ENCODE measurements at regions not wholly inside any gene's neighbourhood (a gene's known extent, or its start where the extent isn't known, plus 50 kb on each side); places are given as distances from the start of the nearest gene placed in this dataset.

- Histone ChIP-seq H3K27me3 (ENCODE audit: control insufficient read depth, insufficient read depth, low read length) (no peaks in the 10 kb centered on the region), H3K9me3 (ENCODE audit: control insufficient read depth, insufficient read depth, low read length) (no peaks in the 10 kb centered on the region), H3K27ac (ENCODE audit: low read depth, low read length) (no peak overlapping the region), H3K9ac (ENCODE audit: low read depth, low read length) (no peak overlapping the region), H3K4me3 (ENCODE audit: low read depth, low read length) (no peak overlapping the region), H3K36me3 (ENCODE audit: control insufficient read depth, insufficient read depth, low read length) (no peaks in the 10 kb centered on the region), H3K4me1 (ENCODE audit: control insufficient read depth, insufficient read depth, low read length) (no peaks in the 10 kb centered on the region)
Measured at GRCh38 chr2:21803550-21803949, 679.8 kb downstream of the TDRD15 start.

DNA sequence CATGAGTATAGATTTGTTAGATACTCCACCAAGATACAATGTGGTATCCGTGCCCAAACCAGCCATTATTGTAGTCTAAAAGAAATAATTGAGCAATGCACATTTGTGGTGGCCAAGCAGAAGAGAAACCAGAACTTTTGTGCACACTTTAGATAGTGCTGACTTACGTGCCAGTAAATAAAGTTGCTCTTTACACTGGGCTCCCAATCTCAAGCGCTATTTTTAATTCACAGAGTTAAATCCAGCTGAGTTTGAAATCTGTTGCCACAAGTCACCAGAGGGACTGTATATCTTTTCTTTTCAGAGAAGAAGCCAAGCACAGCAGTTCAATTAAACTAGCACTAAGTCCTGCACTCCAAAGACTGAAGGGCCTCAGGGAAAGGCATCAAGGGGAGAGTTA lies 680.4 kb downstream of the TDRD15 start:
- H3K27ac ChIP-seq (ENCODE audit: low read depth, low read length), result no peak overlapping the region
- H3K9me3 ChIP-seq (ENCODE audit: control insufficient read depth, insufficient read depth, low read length), result no peaks in the 10 kb centered on the region

DNA sequence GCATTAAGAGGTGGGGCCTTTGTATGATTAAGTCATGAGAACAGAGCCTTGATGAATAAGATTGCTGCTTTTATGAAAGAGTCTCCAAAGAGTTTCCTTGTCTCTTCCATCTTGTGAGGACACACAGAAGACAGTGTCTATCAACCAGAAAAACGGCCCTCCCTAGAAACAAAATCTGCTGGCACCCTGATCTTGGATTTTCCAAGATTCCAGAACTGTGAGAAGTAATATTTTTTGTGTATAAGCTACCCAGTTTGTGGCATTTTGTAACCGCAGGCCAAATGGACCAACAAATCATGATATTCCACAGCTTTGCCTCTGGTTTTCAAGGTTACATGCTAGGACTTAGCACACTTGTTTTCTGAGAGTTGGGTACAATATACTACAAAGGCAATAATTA lies 687.8 kb downstream of the TDRD15 start:
- no peak overlapping the region for H3K4me3 ChIP-seq (ENCODE audit: low read depth, low read length)
- no peak overlapping the region for H3K9ac ChIP-seq (ENCODE audit: low read depth, low read length)
- H3K27me3 ChIP-seq (ENCODE audit: control insufficient read depth, insufficient read depth, low read length), result no peaks in the 10 kb centered on the region

More for the DNA sequence above, 680.4 kb downstream of the TDRD15 start:
- no peak overlapping the region for H3K9ac ChIP-seq (ENCODE audit: low read depth, low read length)
- H3K4me1 ChIP-seq (ENCODE audit: control insufficient read depth, insufficient read depth, low read length), result no peaks in the 10 kb centered on the region
- H3K27me3 ChIP-seq (ENCODE audit: control insufficient read depth, insufficient read depth, low read length), result no peaks in the 10 kb centered on the region
- no peaks in the 10 kb centered on the region for H3K36me3 ChIP-seq (ENCODE audit: control insufficient read depth, insufficient read depth, low read length)
- no peak overlapping the region for H3K4me3 ChIP-seq (ENCODE audit: low read depth, low read length)

GRCh38 chr2:21812766-21813165 lies 689.0 kb downstream of the TDRD15 start:
- H3K27me3 ChIP-seq (ENCODE audit: control insufficient read depth, insufficient read depth, low read length), result no peaks in the 10 kb centered on the region
- H3K36me3 ChIP-seq (ENCODE audit: control insufficient read depth, insufficient read depth, low read length), result no peaks in the 10 kb centered on the region
- no peak overlapping the region for H3K4me3 ChIP-seq (ENCODE audit: low read depth, low read length)
- H3K9me3 ChIP-seq (ENCODE audit: control insufficient read depth, insufficient read depth, low read length), result no peaks in the 10 kb centered on the region
- H3K4me1 ChIP-seq (ENCODE audit: control insufficient read depth, insufficient read depth, low read length), result peaks cover 2% of the 10 kb centered on the region; the same call in 1 of the 2 replicates
- H3K27ac ChIP-seq (ENCODE audit: low read depth, low read length), result no peak overlapping the region
- H3K9ac ChIP-seq (ENCODE audit: low read depth, low read length), result no peak overlapping the region

More for the DNA sequence above, 687.8 kb downstream of the TDRD15 start:
- Histone ChIP-seq H3K4me1 (ENCODE audit: control insufficient read depth, insufficient read depth, low read length) (no peaks in the 10 kb centered on the region), H3K36me3 (ENCODE audit: control insufficient read depth, insufficient read depth, low read length) (no peaks in the 10 kb centered on the region), H3K27ac (ENCODE audit: low read depth, low read length) (no peak overlapping the region), H3K9me3 (ENCODE audit: control insufficient read depth, insufficient read depth, low read length) (no peaks in the 10 kb centered on the region)

DNA sequence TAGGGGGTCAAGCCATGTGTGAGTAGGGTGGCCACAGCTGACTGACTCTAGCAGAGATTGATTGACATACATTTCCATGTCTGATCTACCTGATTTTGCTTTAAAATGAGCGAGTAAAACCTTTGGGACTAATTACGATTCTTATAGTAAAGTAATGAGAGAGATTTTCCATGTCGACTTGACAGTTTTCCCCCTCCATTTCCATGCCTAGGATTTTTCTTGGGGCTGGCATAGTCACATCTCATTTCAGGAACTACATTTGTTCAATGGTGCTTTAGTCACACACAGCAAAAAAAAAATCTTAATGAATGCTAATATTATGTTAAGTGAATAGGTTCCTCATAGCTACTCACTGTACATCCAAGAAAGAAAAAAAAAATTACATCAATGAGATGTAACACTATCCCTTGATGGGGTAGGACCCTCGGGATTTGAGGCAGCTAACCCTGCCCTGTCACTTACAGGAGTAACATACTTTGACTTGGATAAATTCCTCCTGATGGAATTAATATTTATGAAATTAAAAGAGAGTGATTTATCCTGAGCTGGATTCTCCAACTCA lies 690.9 kb downstream of the TDRD15 start:
- no peak overlapping the region for H3K9ac ChIP-seq (ENCODE audit: low read depth, low read length)
- no peak overlapping the region for H3K4me3 ChIP-seq (ENCODE audit: low read depth, low read length)
- H3K36me3 ChIP-seq (ENCODE audit: control insufficient read depth, insufficient read depth, low read length), result no peaks in the 10 kb centered on the region
- H3K27ac ChIP-seq (ENCODE audit: low read depth, low read length), result no peak overlapping the region
- no peaks in the 10 kb centered on the region for H3K9me3 ChIP-seq (ENCODE audit: control insufficient read depth, insufficient read depth, low read length)
- peaks cover 12% of the 10 kb centered on the region for H3K4me1 ChIP-seq (ENCODE audit: control insufficient read depth, insufficient read depth, low read length)
- H3K27me3 ChIP-seq (ENCODE audit: control insufficient read depth, insufficient read depth, low read length), result no peaks in the 10 kb centered on the region

GRCh38 chr2:21818212-21818795 lies 694.5 kb downstream of the TDRD15 start:
- no peak overlapping the region for H3K9ac ChIP-seq (ENCODE audit: low read depth, low read length)
- H3K27ac ChIP-seq (ENCODE audit: low read depth, low read length), result no peak overlapping the region
- H3K4me1 ChIP-seq (ENCODE audit: control insufficient read depth, insufficient read depth, low read length), result peaks cover 34% of the 10 kb centered on the region
- H3K4me3 ChIP-seq (ENCODE audit: low read depth, low read length), result no peak overlapping the region
- no peaks in the 10 kb centered on the region for H3K27me3 ChIP-seq (ENCODE audit: control insufficient read depth, insufficient read depth, low read length)
- no peaks in the 10 kb centered on the region for H3K36me3 ChIP-seq (ENCODE audit: control insufficient read depth, insufficient read depth, low read length)
- H3K9me3 ChIP-seq (ENCODE audit: control insufficient read depth, insufficient read depth, low read length), result no peaks in the 10 kb centered on the region

DNA sequence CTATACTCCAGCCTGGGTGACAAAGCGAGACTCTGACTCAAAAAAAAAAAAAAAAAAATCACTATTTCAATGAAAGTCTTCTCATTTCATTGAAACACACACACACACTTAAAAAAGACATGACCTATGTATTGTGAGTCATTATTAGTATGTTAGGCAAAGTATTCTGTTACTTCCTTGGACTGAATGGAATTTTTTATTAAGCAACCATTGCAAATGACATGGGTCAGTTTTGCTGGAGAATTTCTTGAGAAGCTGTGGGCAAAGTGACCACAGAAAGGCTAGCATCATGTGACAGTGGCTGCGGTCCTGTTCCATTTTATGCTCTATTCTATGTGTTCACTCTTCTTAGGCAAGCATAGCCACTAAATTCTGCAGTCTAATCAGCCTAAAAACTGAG lies 695.7 kb downstream of the TDRD15 start:
- no peak overlapping the region for H3K27ac ChIP-seq (ENCODE audit: low read depth, low read length)
- H3K4me1 ChIP-seq (ENCODE audit: control insufficient read depth, insufficient read depth, low read length), result peaks cover 34% of the 10 kb centered on the region
- no peaks in the 10 kb centered on the region for H3K9me3 ChIP-seq (ENCODE audit: control insufficient read depth, insufficient read depth, low read length)
- H3K4me3 ChIP-seq (ENCODE audit: low read depth, low read length), result no peak overlapping the region
- no peak overlapping the region for H3K9ac ChIP-seq (ENCODE audit: low read depth, low read length)
- no peaks in the 10 kb centered on the region for H3K27me3 ChIP-seq (ENCODE audit: control insufficient read depth, insufficient read depth, low read length)
- no peaks in the 10 kb centered on the region for H3K36me3 ChIP-seq (ENCODE audit: control insufficient read depth, insufficient read depth, low read length)

DNA sequence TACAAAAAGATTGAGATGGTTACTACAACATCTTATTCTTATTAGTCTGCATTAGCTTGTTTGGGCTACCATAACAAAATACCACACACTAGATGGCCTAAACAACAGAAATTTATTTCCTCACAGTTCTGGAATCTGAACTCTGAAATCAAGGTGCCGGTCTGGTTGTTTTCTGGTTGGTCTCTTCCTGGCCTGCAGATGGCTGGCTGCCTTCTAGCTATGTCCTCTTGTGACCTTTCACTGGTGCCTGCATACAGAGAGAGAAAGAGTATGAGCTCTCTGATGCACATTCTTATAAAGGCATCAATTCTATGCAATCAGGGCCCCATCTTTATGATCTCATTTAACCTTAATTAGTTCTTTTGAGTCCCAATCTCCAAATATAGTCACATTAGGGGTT lies 696.5 kb downstream of the TDRD15 start:
- Histone ChIP-seq H3K9ac (ENCODE audit: low read depth, low read length) (no peak overlapping the region), H3K36me3 (ENCODE audit: control insufficient read depth, insufficient read depth, low read length) (no peaks in the 10 kb centered on the region), H3K4me3 (ENCODE audit: low read depth, low read length) (no peak overlapping the region), H3K27me3 (ENCODE audit: control insufficient read depth, insufficient read depth, low read length) (no peaks in the 10 kb centered on the region), H3K4me1 (ENCODE audit: control insufficient read depth, insufficient read depth, low read length) (peaks cover 34% of the 10 kb centered on the region), H3K9me3 (ENCODE audit: control insufficient read depth, insufficient read depth, low read length) (no peaks in the 10 kb centered on the region), H3K27ac (ENCODE audit: low read depth, low read length) (no peak overlapping the region)

- Histone ChIP-seq H3K4me1 (ENCODE audit: control insufficient read depth, insufficient read depth, low read length) (peaks cover 34% of the 10 kb centered on the region), H3K9ac (ENCODE audit: low read depth, low read length) (no peak overlapping the region), H3K36me3 (ENCODE audit: control insufficient read depth, insufficient read depth, low read length) (no peaks in the 10 kb centered on the region), H3K27ac (ENCODE audit: low read depth, low read length) (peak overlapping the region; percentile 14), H3K27me3 (ENCODE audit: control insufficient read depth, insufficient read depth, low read length) (no peaks in the 10 kb centered on the region), H3K9me3 (ENCODE audit: control insufficient read depth, insufficient read depth, low read length) (no peaks in the 10 kb centered on the region), H3K4me3 (ENCODE audit: low read depth, low read length) (no peak overlapping the region)
Measured at GRCh38 chr2:21821672-21822227, 698.0 kb downstream of the TDRD15 start.

DNA sequence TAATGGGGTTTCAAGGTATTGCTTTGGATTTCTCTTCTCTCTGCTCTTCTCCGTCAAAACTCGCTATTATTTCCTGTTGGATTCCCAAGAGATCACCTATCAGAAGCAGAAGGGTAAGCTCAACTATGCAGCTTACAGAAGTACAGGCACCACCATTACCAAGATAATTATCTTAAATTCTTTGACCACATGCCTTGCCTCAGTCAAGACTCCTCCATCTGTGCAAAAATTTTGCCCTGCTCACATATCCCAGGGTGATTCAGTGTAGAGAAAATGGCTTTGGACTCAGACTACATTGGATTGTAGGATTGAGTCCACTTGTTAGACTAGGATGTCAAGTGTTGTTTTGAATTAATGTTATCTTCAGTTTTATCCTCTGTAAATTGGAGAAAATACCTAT lies 698.7 kb downstream of the TDRD15 start:
- Histone ChIP-seq H3K4me1 (ENCODE audit: control insufficient read depth, insufficient read depth, low read length) (peaks cover 34% of the 10 kb centered on the region), H3K4me3 (ENCODE audit: low read depth, low read length) (no peak overlapping the region), H3K9ac (ENCODE audit: low read depth, low read length) (no peak overlapping the region), H3K27ac (ENCODE audit: low read depth, low read length) (no peak overlapping the region), H3K9me3 (ENCODE audit: control insufficient read depth, insufficient read depth, low read length) (no peaks in the 10 kb centered on the region), H3K36me3 (ENCODE audit: control insufficient read depth, insufficient read depth, low read length) (no peaks in the 10 kb centered on the region), H3K27me3 (ENCODE audit: control insufficient read depth, insufficient read depth, low read length) (no peaks in the 10 kb centered on the region)

GRCh38 chr2:21833767-21834166 lies 710.0 kb downstream of the TDRD15 start:
- no peaks in the 10 kb centered on the region for H3K36me3 ChIP-seq (ENCODE audit: control insufficient read depth, insufficient read depth, low read length)
- H3K4me1 ChIP-seq (ENCODE audit: control insufficient read depth, insufficient read depth, low read length), result no peaks in the 10 kb centered on the region
- no peaks in the 10 kb centered on the region for H3K9me3 ChIP-seq (ENCODE audit: control insufficient read depth, insufficient read depth, low read length)
- no peak overlapping the region for H3K9ac ChIP-seq (ENCODE audit: low read depth, low read length)
- no peak overlapping the region for H3K27ac ChIP-seq (ENCODE audit: low read depth, low read length)
- H3K4me3 ChIP-seq (ENCODE audit: low read depth, low read length), result no peak overlapping the region
- H3K27me3 ChIP-seq (ENCODE audit: control insufficient read depth, insufficient read depth, low read length), result no peaks in the 10 kb centered on the region

Data from HUES48 (cell line).